GM18861 (cell line): ENCODE measurements at regions not wholly inside any gene's neighbourhood (a gene's known extent, or its start where the extent isn't known, plus 50 kb on each side); places are given as distances from the start of the nearest gene placed in this dataset.

Experiments used
- ATAC-seq: cut with Tn5 transposase; IDR thresholded peaks from one replicate; pipeline ENCODE4 v1.9.1; 2021; ENCODE audit not compliant: unreplicated experiment

GRCh38 chr9:115362101-115362500 lies 244.1 kb upstream of the TNC start:
- no peak for ATAC-seq

- ATAC-seq: no peak
Observed at GRCh38 chr9:115362640-115363039, 244.7 kb upstream of the TNC start.

GRCh38 chr9:115364991-115365390 lies 247.0 kb upstream of the TNC start:
- no peak for ATAC-seq

DNA sequence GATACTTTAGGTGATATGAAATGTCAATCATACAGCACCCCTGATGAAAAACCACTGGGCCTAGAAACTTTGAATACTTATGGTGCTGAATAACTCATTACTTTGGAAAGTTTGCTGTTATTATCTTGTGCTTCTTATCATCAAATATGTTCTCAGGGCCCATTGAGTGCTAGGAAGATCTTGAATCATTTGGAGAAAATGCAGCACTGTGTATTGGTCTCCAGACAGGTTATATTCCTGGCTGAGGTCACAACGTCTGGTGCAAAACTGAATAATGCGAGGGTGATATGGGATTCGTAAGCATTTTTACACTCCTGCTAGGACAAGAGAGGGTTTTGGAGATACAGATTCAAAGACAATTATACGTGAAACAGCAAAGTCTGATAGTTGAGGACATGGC lies 249.4 kb upstream of the TNC start:
- ATAC-seq: no peak

- ATAC-seq: no peak
Observed at GRCh38 chr9:115367780-115368525, 250.0 kb upstream of the TNC start.

GRCh38 chr9:115369322-115369957 lies 251.5 kb upstream of the TNC start:
- no peak for ATAC-seq

GRCh38 chr9:115373000-115373709 lies 255.2 kb upstream of the TNC start:
- peak; percentile 97 for ATAC-seq

GRCh38 chr9:115373710-115374045 lies 255.7 kb upstream of the TNC start:
- ATAC-seq: peak; percentile 14

GRCh38 chr9:115374724-115375268 lies 256.8 kb upstream of the TNC start:
- no peak for ATAC-seq

DNA sequence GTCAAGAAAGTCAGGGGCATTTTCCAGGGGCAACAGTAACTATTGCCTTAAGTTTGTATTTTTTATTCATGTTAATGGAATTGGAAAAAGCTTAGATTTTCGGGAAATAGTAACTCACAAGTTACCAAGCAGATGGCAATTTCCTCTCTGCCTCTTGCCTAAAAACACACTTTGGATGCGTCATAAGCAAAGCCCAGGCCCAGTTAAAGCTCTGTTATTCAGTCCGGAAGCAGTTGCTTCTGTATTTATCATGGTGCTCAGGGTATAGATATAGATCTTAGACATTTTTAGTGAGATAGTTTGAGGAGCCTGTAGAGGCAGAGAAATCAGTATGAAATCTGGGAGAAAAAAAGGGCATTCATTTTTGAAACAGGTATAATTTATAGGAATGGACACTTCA lies 260.3 kb upstream of the TNC start:
- ATAC-seq: no peak

DNA sequence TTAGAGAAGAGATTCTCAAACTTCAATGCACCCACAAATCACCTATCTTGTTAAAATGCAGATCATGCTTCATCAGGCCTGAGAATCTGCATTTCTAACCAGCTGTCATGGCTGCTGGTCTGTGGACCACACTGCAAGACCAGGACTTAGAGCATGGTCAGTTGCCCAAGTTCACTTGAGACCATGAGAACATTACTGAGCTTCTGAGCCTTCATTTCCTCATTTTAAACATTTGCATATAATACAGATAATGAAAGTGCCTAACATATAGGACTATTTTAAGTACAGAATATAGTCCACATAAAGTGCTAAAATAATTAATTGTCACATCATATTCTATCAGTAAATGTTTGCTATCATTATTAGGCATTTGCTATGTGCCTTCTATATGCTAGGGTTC lies 260.8 kb upstream of the TNC start:
- ATAC-seq: no peak

GRCh38 chr9:115379719-115380118 lies 261.8 kb upstream of the TNC start:
- no peak for ATAC-seq

DNA sequence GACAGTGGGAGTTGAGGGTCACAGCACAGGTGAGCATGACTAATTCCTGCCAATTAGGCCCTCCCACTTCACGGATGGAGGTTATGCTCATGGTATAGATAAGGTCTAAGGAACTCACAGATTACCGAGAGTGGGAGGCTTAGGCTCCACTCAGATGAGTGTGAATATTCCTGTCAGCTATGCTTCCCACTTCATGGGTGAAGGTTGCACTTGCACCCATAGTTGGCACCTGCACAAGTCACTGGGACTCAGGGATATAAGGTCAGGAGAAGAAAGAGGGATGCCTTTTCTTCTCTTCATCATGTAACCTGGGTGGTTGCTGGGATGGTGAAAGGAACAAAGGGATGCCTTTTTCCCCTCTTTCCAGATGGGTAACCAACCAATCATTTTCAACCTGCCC lies 264.9 kb upstream of the TNC start:
- no peak for ATAC-seq

DNA sequence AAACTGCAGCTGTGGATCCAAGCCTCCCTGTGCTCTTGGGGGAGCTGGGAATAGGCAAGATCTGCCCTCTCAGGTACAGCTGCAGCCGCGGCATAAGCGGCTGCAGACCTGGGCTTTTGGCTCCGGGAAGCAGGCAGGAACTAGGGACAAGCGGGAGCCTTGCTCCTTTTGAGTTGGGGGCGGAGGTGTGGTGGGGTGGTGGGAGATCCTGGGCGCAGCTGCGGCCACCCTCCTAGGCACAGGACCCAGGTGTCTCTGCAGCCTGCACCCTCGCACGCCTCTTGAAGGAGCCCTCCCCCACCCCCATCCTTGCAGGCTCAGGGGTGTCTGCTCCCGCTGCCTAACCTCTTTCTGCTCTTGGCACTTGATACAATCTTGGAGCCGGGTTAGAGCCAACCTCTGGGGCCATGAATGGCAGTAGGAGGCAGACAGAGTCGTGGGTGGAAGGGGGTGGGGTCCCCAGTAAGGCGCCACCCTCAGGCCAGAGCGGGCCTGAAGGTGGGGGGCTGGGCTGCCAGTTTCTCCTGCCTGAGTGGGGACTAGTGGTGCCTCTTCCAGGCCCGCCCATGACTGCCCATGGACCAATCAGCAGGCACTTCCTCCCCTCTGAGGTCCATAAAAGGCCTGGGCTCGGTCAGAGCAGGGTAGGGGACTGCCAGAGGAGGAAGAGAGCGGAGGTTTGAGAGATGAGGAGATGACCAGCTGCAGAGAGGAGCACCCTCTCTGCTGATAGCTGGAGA lies 267.6 kb upstream of the TNC start:
- no peak for ATAC-seq

DNA sequence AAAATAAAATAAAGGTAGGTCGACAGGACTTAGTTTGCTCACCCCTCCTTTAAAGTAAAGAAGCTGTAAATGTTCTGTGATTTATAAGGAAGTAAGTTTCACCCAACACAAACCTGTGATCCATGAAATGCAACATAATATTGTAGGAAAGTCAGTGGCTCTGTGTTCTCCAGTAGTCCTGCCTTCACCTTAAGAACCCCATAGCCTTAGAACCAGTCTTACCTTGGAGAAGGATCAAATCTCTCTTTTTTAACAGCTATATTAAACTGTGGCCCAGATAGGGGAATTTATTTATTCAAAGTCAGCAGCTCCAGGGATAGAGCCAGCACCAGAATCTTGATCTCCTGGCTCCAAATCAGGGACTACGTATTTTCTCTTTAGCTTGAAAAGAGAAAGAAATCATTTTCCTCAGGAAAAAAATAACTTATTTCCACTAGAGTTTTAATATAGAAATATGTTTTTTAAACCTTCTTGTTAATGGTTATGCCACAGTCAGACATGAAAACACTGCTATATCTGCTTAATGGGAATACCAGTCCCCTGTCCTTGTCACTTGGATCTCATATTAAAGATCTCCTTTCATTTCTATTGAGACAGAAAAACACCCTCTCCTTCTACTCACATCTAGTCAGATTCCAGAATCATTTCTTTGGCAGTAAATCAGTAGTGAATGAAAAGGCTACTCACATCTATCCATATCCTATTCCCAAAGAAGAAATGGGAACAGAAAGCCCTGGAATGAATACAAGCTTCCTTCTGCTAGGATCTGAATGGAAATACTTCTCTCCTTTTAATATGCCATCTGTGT lies 269.2 kb upstream of the TNC start:
- ATAC-seq: no peak

DNA sequence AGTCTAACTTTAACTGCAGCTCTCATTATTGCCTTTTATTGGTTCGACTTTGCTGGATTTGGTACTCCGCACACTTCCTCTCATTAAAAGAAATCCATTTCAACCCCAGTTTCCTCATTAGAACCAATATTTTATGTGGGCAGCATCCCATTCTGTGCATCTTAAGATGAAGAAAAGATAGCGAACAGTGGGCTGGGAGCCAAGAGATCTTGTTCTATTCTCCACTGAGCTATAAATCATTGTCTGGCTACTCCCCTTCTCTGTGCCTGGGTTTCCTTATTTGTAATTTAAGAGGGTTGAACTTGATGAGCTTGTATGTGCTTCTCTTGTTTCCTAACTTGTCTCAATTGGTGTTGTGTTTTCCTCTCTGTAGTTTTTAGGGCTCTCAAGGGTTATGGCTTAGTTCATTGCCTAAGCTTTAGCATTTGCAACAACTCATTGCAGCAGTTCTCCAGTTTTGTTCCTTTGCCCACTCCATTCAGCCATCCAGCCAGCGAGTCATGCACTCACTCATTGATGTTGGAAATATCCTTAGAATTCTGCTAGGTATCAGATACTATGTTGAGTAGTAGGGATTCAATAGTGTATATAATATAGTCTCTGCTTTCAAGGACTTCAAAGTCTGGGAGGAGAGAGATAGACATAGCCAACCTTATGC lies 273.3 kb upstream of the TNC start:
- ATAC-seq: no peak

DNA sequence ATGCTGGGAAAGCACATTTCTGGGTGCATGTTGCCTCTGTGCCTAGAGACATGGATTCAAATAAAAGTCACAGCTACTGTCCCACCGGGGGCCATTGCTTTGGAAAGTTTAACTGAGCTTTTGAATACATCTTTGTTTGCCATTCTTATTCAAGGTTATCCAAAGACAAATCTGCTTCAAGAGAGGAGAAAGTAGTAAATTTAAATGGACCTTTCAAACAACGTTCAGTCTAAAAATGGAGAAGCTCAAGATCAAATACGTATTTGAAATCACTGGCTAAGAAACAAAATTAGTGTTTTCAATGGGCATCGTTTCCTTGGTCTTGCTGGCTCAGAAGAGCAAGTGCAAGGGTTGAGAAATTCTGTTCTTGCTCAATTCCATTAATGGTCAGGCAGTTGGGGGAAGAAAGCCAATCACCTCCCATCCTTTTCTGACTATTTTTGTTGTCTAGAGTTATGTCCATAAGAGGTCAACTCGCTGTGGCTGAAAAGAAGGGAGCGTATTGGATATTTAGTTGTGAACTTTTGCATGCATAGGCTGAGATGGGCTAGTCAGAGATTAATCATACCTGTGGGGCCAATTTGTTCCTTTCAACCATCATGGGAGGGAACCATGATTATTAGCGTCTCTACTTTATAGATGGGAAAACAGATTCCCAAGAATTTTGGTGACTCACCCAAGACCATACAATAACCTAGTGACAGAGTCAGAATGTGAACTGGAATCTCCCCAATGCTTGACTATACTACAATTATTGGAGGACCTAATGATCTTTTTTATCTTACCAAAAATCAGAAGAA lies 276.2 kb upstream of the TNC start:
- ATAC-seq: no peak

DNA sequence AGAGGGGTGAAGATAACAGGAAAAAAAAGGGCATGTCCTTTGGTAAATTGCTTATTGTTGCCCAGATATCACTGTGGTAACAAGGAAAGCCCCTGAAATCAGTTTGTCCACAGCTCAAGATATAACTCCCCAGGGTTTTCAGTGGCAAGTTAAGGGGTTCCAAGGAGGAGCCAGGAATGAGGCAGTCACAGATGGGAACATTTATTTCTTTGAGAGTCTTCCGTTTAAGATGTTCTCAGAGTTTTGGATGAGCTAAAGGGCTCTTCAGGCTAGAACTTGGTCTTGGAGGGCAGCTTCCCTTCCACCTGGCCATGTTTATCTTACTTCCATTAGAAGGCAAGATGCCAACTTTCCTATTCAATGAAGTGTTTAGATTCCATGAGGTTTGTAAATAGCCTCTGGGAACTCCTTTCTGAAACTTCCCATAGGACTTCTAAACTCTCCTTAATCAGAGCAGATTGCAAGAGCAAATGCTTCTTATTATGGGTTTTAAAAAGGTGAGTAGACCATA lies 277.6 kb upstream of the TNC start:
- no peak for ATAC-seq

DNA sequence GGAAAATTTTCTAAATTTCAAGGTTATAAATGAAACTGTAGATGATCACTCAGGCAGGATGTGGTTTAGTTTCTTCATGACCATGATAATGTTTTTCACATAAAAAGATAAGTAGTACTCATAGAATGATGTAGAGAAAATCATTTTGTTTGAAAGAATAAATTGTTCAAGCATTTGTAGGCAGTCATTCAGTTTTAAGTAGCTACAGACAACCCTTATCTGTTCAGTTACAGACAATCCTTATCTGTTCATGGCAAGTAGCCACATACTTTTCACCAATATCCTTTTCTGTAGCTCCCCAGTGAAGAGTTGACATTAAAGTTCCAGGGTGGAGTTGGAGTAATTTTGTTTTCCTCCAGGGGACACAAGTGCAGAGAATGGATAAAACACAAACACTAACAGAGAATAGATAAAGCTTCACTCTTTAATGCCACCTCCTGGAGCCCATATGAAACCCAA lies 278.1 kb upstream of the TNC start:
- ATAC-seq: no peak
